GM18861 (cell line): ENCODE measurements at regions not wholly inside any gene's neighbourhood (a gene's known extent, or its start where the extent isn't known, plus 50 kb on each side); places are given as distances from the start of the nearest gene placed in this dataset.

Source experiments
- ATAC-seq: cut with Tn5 transposase; IDR thresholded peaks from one replicate; pipeline ENCODE4 v1.9.1; 2021; ENCODE audit not compliant: unreplicated experiment

- no peak for ATAC-seq
Observed at GRCh38 chr18:24561369-24561965, 101.0 kb downstream of the HRH4 start.

GRCh38 chr18:24567199-24567598 lies 106.8 kb downstream of the HRH4 start:
- ATAC-seq = no peak

GRCh38 chr18:24570716-24571115 lies 110.3 kb downstream of the HRH4 start:
- no peak for ATAC-seq

- ATAC-seq = no peak
Observed at GRCh38 chr18:24582771-24583170, 122.3 kb downstream of the HRH4 start.

- ATAC-seq = no peak
Observed at GRCh38 chr18:24584205-24584604, 123.8 kb downstream of the HRH4 start.

- no peak for ATAC-seq
Observed at GRCh38 chr18:24584813-24585212, 124.4 kb downstream of the HRH4 start.

GRCh38 chr18:24585996-24586566 lies 125.6 kb downstream of the HRH4 start:
- ATAC-seq = no peak

GRCh38 chr18:24586662-24587360 lies 126.4 kb downstream of the HRH4 start:
- ATAC-seq = no peak

GRCh38 chr18:24588440-24588839 lies 128.0 kb downstream of the HRH4 start:
- no peak for ATAC-seq

- ATAC-seq = no peak
Observed at GRCh38 chr18:24590946-24591345, 130.5 kb downstream of the HRH4 start.

- ATAC-seq = no peak
Observed at GRCh38 chr18:24593401-24593800, 133.0 kb downstream of the HRH4 start.

GRCh38 chr18:24593886-24594285 lies 133.4 kb downstream of the HRH4 start:
- ATAC-seq = no peak

- ATAC-seq = no peak
Observed at GRCh38 chr18:24595561-24596031, 135.2 kb downstream of the HRH4 start.

GRCh38 chr18:24600076-24600654 lies 139.7 kb downstream of the HRH4 start:
- no peak for ATAC-seq

GRCh38 chr18:24601585-24601984 lies 141.1 kb downstream of the HRH4 start:
- ATAC-seq = no peak

- ATAC-seq = no peak
Observed at GRCh38 chr18:24602201-24602600, 141.8 kb downstream of the HRH4 start.

- no peak for ATAC-seq
Observed at GRCh38 chr18:24603151-24603550, 142.7 kb downstream of the HRH4 start.

- no peak for ATAC-seq
Observed at GRCh38 chr18:24605444-24605843, 145.0 kb downstream of the HRH4 start.

GRCh38 chr18:24609254-24609653 lies 148.8 kb downstream of the HRH4 start:
- no peak for ATAC-seq

GRCh38 chr18:24611075-24611474 lies 150.6 kb downstream of the HRH4 start:
- no peak for ATAC-seq

- ATAC-seq = no peak
Observed at GRCh38 chr18:24613896-24614640, 153.6 kb downstream of the HRH4 start.
